ENCODE measurements at regions not wholly inside any gene's neighbourhood (a gene's known extent, or its start where the extent isn't known, plus 50 kb on each side); places are given as distances from the start of the nearest gene placed in this dataset.

DNA sequence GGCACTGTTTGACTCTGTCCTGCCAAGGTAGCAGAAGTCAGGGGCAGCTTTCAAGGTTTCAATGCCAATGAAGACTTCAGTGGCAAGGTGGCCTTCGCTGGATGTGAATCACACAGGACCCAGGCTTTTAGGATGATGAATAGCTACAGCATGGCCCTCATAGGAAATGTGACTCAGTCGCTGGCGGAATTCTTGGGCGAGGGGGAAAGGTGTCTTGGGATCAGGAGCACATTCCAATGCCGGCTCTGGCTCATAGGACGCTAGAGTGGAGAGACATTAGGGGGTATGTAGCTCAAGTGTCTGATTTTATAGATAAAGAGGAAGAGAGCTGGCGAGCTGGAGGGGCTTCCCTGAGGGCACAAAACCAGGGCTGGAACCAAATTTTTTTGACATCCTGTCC lies 68.6 kb downstream of the SMIM21 start:
- DNase-seq (ENCODE audit: low read depth): no peak
- H3K4me3 ChIP-seq (replicated peaks; ENCODE audit: low read depth, low read length): no peak overlapping the region
- TF ChIP-seq, protein P1, sequence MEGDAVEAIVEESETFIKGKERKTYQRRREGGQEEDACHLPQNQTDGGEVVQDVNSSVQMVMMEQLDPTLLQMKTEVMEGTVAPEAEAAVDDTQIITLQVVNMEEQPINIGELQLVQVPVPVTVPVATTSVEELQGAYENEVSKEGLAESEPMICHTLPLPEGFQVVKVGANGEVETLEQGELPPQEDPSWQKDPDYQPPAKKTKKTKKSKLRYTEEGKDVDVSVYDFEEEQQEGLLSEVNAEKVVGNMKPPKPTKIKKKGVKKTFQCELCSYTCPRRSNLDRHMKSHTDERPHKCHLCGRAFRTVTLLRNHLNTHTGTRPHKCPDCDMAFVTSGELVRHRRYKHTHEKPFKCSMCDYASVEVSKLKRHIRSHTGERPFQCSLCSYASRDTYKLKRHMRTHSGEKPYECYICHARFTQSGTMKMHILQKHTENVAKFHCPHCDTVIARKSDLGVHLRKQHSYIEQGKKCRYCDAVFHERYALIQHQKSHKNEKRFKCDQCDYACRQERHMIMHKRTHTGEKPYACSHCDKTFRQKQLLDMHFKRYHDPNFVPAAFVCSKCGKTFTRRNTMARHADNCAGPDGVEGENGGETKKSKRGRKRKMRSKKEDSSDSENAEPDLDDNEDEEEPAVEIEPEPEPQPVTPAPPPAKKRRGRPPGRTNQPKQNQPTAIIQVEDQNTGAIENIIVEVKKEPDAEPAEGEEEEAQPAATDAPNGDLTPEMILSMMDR (IDR thresholded peaks at IDR 0.05; ENCODE audit: low read length, missing control alignments): no peak

DNA sequence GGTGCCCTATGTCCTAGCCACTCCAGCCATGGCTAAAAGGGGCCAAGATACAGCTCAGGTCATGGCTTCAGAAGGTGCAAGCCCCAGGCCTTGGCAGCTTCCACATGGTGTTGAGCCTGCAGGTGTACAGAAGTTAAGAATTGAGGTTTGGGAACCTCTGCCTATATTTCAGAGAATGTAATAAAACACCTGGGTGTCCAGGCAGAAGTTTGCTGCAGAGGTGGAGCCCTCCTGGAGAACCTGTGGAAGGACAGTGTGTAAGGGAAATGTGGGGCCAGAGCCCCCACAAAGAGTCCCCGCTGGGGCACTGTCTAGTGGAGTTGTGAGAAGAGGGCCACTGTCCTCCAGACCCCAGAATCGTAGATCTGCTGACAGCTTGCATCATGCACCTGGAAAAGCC lies 74.1 kb downstream of the SMIM21 start:
- TF ChIP-seq, protein P1 (IDR thresholded peaks at IDR 0.05; ENCODE audit: low read length, missing control alignments): no peak
- DNase-seq (ENCODE audit: low read depth): no peak
- no peak overlapping the region for H3K4me3 ChIP-seq (replicated peaks; ENCODE audit: low read depth, low read length)

DNA sequence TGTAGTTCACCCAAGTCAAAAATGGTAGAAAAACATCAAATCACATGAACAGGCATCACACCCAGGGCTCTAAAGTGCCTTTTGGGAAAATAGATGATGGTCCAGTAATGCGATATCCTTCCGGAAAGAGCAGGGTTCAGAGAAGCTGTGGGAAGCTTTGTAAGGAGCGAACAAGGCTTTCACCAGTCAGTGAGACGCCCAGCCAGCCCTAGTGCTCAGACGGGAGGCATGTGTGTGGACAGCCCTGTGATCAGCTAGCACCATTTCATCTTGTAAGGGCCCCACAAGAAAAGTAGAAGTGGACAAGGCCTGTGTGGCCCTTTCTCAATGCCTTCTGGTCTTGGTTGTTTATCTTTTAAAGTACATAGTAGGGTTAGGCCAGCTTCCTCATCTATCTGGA lies 76.1 kb downstream of the SMIM21 start:
- no peak for DNase-seq (ENCODE audit: low read depth)
- TF ChIP-seq, protein P1 (IDR thresholded peaks at IDR 0.05; ENCODE audit: low read length, missing control alignments): no peak
- H3K4me3 ChIP-seq (replicated peaks; ENCODE audit: low read depth, low read length): no peak overlapping the region

DNA sequence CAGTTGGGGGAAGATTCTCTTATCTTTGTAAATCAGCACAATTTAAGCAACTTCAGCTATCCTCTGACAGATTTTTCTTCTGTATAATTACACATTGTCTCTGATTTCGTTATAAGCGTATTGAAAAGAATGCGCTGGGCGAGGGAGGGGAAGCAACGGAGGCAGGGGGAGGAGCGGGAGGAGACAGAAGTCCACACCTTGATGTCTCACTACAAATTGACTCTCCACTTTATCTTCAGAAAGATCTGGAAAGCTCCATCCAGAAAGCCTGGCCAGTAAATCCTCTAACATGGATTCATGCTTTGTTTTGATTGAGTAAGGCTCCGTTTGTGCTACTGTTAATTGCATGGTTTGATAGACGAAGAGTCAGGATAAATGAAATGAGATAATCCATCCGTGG lies 76.6 kb downstream of the SMIM21 start:
- no peak overlapping the region for H3K4me3 ChIP-seq (replicated peaks; ENCODE audit: low read depth, low read length)
- DNase-seq (ENCODE audit: low read depth): no peak
- TF ChIP-seq, protein P1 (IDR thresholded peaks at IDR 0.05; ENCODE audit: low read length, missing control alignments): no peak

DNA sequence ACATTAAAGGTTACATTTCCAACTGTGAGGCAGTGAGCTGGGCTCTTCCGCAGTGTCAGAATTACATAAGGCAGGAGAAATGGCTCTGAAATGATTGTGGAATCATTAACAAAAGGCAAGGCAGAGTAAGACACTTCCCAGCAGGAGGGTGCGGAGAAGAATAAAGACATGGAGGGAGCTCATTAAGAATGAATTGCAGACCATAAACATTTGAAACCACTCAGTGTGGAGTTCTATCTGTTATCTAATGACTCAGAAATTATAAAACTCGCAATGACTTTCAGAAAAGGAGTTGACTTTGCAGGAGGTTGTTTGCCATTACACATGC lies 77.0 kb downstream of the SMIM21 start:
- no peak for DNase-seq (ENCODE audit: low read depth)
- TF ChIP-seq, protein P1 (IDR thresholded peaks at IDR 0.05; ENCODE audit: low read length, missing control alignments): no peak
- no peak overlapping the region for H3K4me3 ChIP-seq (replicated peaks; ENCODE audit: low read depth, low read length)

DNA sequence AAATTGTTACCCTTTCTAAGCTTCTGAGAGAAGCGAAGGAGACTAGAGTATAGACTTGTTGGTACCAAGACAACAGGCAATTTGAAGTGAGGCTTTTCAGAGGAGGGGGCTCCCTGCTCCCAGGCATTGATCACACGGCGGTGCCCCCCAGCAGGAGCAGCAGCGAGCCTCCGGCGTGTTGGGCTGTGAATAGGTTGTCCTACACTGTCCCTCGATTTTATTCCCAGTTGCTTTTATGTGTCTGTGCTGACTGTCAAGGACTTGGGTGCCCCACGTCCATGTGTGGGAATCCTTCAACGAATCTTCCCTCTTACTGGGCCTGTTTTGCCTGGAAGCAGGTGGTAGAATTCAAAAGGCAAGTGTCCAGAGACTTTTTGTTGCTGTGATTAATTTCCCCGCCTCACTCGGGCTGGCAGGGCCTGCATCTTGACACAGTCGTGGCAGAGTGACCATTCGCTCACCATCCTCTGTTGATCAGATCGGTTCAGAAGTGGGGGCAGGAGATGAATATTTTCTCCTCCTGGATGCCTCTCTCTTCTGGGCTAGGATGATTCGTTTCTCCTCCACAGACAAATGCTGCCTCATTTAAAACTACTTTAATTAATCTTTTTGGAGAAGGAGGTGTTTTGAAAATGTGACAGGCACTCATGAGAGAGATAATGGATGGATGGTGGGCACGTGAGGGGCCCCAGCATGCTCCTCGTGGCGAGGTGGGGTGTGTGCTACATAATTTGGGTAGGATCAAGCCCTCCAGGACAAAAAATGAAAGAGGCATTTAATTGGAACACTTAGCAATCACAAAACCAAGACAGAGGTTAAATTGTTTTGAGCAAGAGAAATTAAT lies 77.6 kb downstream of the SMIM21 start:
- no peak for DNase-seq (ENCODE audit: low read depth)
- TF ChIP-seq, protein P1 (IDR thresholded peaks at IDR 0.05; ENCODE audit: low read length, missing control alignments): no peak
- H3K4me3 ChIP-seq (replicated peaks; ENCODE audit: low read depth, low read length): no peak overlapping the region

DNA sequence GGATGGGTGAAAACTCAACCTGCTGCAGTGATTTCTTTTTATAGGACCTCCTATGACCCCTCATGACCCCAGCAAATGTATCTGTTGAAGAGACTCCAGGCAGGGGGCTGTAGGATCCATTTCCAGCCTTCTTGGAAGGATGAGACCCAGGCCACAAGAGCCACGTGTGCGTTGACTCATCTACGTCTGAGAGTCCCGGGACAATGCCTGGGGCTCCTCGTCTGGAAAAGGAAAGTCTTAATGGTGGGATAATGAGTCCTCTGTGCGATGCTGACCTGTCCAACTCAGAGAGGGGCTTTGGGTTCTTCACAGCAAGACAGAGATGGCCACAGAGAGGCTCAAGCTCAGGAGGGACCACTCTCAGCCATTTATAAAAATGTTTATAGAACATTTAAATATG lies 80.8 kb downstream of the SMIM21 start:
- H3K4me3 ChIP-seq (replicated peaks; ENCODE audit: low read depth, low read length): no peak overlapping the region
- TF ChIP-seq, protein P1 (IDR thresholded peaks at IDR 0.05; ENCODE audit: low read length, missing control alignments): no peak
- DNase-seq (ENCODE audit: low read depth): no peak
